Renal pelvis (tissue), 1 donor: ENCODE measurements at regions not wholly inside any gene's neighbourhood (a gene's known extent, or its start where the extent isn't known, plus 50 kb on each side); places are given as distances from the start of the nearest gene placed in this dataset.

ENCODE experiments used
- DNase-seq: peaks from one replicate; pipeline ENCODE4 v3.0.0-alpha.2; 2013

GRCh38 chr4:31955346-31955745 is 1235.2 kb downstream of the PCDH7 start:
- no peak for DNase-seq

- DNase-seq, result no peak
Measured at GRCh38 chr4:31959972-31960371, 1239.8 kb downstream of the PCDH7 start.

GRCh38 chr4:31964685-31965084 is 1244.5 kb downstream of the PCDH7 start:
- DNase-seq, result no peak

GRCh38 chr4:31968842-31969241 is 1248.7 kb downstream of the PCDH7 start:
- no peak for DNase-seq

GRCh38 chr4:31974490-31975002 is 1254.4 kb downstream of the PCDH7 start:
- DNase-seq, result no peak

GRCh38 chr4:31979988-31980387 is 1259.8 kb downstream of the PCDH7 start:
- no peak for DNase-seq

GRCh38 chr4:31983246-31983645 is 1263.1 kb downstream of the PCDH7 start:
- no peak for DNase-seq

GRCh38 chr4:31983677-31984076 is 1263.5 kb downstream of the PCDH7 start:
- DNase-seq, result no peak

GRCh38 chr4:31984872-31985271 is 1264.7 kb downstream of the PCDH7 start:
- DNase-seq, result no peak

GRCh38 chr4:31995943-31996901 is 1276.1 kb downstream of the PCDH7 start:
- no peak for DNase-seq

GRCh38 chr4:31998807-31999206 is 1278.6 kb downstream of the PCDH7 start:
- DNase-seq, result no peak

- no peak for DNase-seq
Measured at GRCh38 chr4:31999848-32000247, 1279.7 kb downstream of the PCDH7 start.

GRCh38 chr4:32000846-32001488 is 1280.8 kb downstream of the PCDH7 start:
- no peak for DNase-seq

GRCh38 chr4:32002037-32002747 is 1282.0 kb downstream of the PCDH7 start:
- DNase-seq, result no peak

- DNase-seq, result no peak
Measured at GRCh38 chr4:32003548-32003947, 1283.4 kb downstream of the PCDH7 start.

- no peak for DNase-seq
Measured at GRCh38 chr4:32010221-32010620, 1290.1 kb downstream of the PCDH7 start.

GRCh38 chr4:32022071-32022470 is 1301.9 kb downstream of the PCDH7 start:
- no peak for DNase-seq

GRCh38 chr4:32025851-32026459 is 1305.8 kb downstream of the PCDH7 start:
- peak; percentile 52 for DNase-seq

- DNase-seq, result no peak
Measured at GRCh38 chr4:32030406-32030805, 1310.2 kb downstream of the PCDH7 start.

GRCh38 chr4:32031026-32031425 is 1310.9 kb downstream of the PCDH7 start:
- no peak for DNase-seq

- DNase-seq, result no peak
Measured at GRCh38 chr4:32032136-32032672, 1312.0 kb downstream of the PCDH7 start.

- peak; percentile 75 for DNase-seq
Measured at GRCh38 chr4:32037399-32037798, 1317.2 kb downstream of the PCDH7 start.
